ENCODE measurements at regions not wholly inside any gene's neighbourhood (a gene's known extent, or its start where the extent isn't known, plus 50 kb on each side); places are given as distances from the start of the nearest gene placed in this dataset.

DNA sequence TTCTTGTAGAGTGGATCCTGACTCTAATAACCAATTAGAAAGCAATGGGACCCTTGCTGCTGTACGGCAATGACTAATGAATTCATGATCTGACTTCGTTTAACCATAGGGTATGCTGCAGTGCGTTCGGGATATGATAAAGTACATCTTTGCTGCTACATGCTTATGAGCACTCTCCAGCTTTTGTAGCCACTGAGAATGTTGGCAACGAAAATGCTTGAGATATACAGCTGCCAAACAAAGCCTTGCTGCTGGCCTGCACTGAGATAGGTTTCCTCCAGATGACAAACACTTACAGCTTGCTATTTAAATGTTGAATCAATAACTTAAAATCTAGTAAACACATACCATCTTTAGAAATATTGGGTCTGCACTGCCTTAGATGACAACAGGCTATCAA is 372.4 kb upstream of the SLC8A1 start:
- Histone ChIP-seq H3K9me3 (ENCODE audit: insufficient read depth, low read length) (no peaks in the 10 kb centered on the region), H4K20me1 (ENCODE audit: insufficient read depth, low read length) (no peaks in the 10 kb centered on the region), H3K4me2 (ENCODE audit: low read length) (no peak overlapping the region), H3K4me3 (ENCODE audit: low read length) (no peak overlapping the region), H2AFZ (ENCODE audit: low read depth, low read length) (no peak overlapping the region), H3K27ac (ENCODE audit: low read length) (no peak overlapping the region), H3K27me3 (ENCODE audit: low read depth, low read length) (no peaks in the 10 kb centered on the region), H3K79me2 (ENCODE audit: low read length) (no peaks in the 10 kb centered on the region), H3K4me1 (ENCODE audit: low read length) (no peaks in the 10 kb centered on the region), H3K9ac (ENCODE audit: low read length) (no peak overlapping the region), H3K36me3 (replicated peaks; ENCODE audit: low read depth, low read length) (no peaks in the 10 kb centered on the region)
- no peak for TF ChIP-seq EZH2phosphoT487 (IDR thresholded peaks at IDR 0.05; ENCODE audit: low read depth)
- TF ChIP-seq, protein P1, sequence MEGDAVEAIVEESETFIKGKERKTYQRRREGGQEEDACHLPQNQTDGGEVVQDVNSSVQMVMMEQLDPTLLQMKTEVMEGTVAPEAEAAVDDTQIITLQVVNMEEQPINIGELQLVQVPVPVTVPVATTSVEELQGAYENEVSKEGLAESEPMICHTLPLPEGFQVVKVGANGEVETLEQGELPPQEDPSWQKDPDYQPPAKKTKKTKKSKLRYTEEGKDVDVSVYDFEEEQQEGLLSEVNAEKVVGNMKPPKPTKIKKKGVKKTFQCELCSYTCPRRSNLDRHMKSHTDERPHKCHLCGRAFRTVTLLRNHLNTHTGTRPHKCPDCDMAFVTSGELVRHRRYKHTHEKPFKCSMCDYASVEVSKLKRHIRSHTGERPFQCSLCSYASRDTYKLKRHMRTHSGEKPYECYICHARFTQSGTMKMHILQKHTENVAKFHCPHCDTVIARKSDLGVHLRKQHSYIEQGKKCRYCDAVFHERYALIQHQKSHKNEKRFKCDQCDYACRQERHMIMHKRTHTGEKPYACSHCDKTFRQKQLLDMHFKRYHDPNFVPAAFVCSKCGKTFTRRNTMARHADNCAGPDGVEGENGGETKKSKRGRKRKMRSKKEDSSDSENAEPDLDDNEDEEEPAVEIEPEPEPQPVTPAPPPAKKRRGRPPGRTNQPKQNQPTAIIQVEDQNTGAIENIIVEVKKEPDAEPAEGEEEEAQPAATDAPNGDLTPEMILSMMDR (IDR thresholded peaks at IDR 0.05; ENCODE audit: low read depth, low read length) = no peak

DNA sequence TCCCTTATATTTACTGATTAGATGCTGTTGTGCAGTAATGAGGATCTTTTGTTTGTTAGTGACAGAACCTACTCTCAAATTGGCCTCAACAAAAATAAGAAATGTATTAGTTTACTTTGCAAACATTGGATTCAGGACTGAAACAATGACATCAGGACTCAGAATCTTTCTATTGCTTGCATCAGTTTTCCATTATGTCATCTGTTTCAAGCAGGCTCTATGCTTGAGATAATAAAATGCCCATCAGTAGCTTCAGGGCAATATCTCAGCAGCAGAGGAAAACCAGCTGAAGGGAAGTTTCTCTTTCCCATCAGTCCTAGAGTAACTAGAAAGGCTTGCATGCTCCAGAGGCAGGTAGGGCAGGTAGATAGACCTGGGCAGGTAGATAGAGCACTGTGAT is 375.5 kb upstream of the SLC8A1 start:
- H4K20me1 ChIP-seq (ENCODE audit: insufficient read depth, low read length) = no peaks in the 10 kb centered on the region
- H3K27ac ChIP-seq (ENCODE audit: low read length) = no peak overlapping the region
- H2AFZ ChIP-seq (ENCODE audit: low read depth, low read length) = no peak overlapping the region
- no peak overlapping the region for H3K9ac ChIP-seq (ENCODE audit: low read length)
- H3K4me1 ChIP-seq (ENCODE audit: low read length) = no peaks in the 10 kb centered on the region
- TF ChIP-seq EZH2phosphoT487 (IDR thresholded peaks at IDR 0.05; ENCODE audit: low read depth) = no peak
- TF ChIP-seq, protein P1 (IDR thresholded peaks at IDR 0.05; ENCODE audit: low read depth, low read length) = no peak
- H3K4me3 ChIP-seq (ENCODE audit: low read length) = no peak overlapping the region
- no peaks in the 10 kb centered on the region for H3K9me3 ChIP-seq (ENCODE audit: insufficient read depth, low read length)
- no peaks in the 10 kb centered on the region for H3K36me3 ChIP-seq (replicated peaks; ENCODE audit: low read depth, low read length)
- H3K27me3 ChIP-seq (ENCODE audit: low read depth, low read length) = no peaks in the 10 kb centered on the region
- no peak overlapping the region for H3K4me2 ChIP-seq (ENCODE audit: low read length)
- no peaks in the 10 kb centered on the region for H3K79me2 ChIP-seq (ENCODE audit: low read length)

DNA sequence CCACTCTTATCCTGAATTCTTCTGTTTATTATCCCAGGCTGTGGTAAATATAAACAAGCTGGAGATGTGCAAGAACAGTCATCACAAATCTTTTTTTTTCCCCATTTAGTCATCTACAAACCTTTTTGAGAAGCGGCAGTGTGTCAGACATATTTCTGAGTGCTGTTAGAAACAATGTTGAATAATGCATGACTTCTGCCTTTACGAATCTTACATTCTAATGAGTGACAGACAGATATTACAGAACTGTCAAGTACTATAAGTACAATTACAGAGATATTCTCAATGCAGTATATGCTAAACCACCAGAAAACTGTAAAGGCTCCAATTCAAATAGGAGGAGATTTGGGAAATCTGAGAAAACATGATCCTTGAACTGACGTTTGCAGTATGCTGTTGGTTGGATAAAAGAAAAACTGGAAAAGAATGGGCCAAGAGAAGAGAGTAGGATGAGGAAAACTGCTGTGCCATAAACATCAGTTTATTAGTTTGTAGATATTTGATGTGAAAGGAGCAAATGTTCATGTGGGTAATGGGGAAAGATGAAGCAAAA is 379.5 kb upstream of the SLC8A1 start:
- Histone ChIP-seq H2AFZ (ENCODE audit: low read depth, low read length) (no peak overlapping the region), H3K9ac (ENCODE audit: low read length) (no peak overlapping the region), H3K36me3 (replicated peaks; ENCODE audit: low read depth, low read length) (no peaks in the 10 kb centered on the region), H3K9me3 (ENCODE audit: insufficient read depth, low read length) (no peaks in the 10 kb centered on the region), H4K20me1 (ENCODE audit: insufficient read depth, low read length) (no peaks in the 10 kb centered on the region), H3K4me3 (ENCODE audit: low read length) (no peak overlapping the region), H3K79me2 (ENCODE audit: low read length) (no peaks in the 10 kb centered on the region), H3K4me2 (ENCODE audit: low read length) (no peak overlapping the region), H3K27me3 (ENCODE audit: low read depth, low read length) (no peaks in the 10 kb centered on the region), H3K27ac (ENCODE audit: low read length) (no peak overlapping the region), H3K4me1 (ENCODE audit: low read length) (no peaks in the 10 kb centered on the region)
- TF ChIP-seq, protein P1 (IDR thresholded peaks at IDR 0.05; ENCODE audit: low read depth, low read length) = no peak
- no peak for TF ChIP-seq EZH2phosphoT487 (IDR thresholded peaks at IDR 0.05; ENCODE audit: low read depth)

DNA sequence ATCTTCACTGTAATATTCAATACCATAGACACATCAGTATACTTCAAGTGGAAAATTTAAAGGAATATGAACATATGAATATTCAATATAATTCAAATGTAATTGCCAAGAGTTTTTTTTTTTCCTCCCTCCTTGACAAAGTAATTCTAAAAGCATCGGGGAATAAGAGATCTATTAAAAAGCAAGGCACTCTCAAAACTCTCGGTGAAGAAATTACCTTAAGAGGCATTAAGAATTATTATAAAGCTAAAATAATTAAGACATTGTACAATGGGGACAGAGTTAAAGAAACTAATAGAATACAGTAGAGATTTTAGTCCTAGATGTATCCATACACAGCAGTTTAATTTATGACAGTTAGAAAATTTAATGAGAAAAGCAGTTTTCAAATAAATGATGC is 390.0 kb upstream of the SLC8A1 start:
- no peaks in the 10 kb centered on the region for H3K36me3 ChIP-seq (replicated peaks; ENCODE audit: low read depth, low read length)
- H3K4me1 ChIP-seq (ENCODE audit: low read length) = no peaks in the 10 kb centered on the region
- no peaks in the 10 kb centered on the region for H4K20me1 ChIP-seq (ENCODE audit: insufficient read depth, low read length)
- H3K9me3 ChIP-seq (ENCODE audit: insufficient read depth, low read length) = no peaks in the 10 kb centered on the region
- H3K9ac ChIP-seq (ENCODE audit: low read length) = no peak overlapping the region
- TF ChIP-seq EZH2phosphoT487 (IDR thresholded peaks at IDR 0.05; ENCODE audit: low read depth) = no peak
- TF ChIP-seq, protein P1 (IDR thresholded peaks at IDR 0.05; ENCODE audit: low read depth, low read length) = no peak
- H3K27ac ChIP-seq (ENCODE audit: low read length) = no peak overlapping the region
- H3K27me3 ChIP-seq (ENCODE audit: low read depth, low read length) = no peaks in the 10 kb centered on the region
- H3K4me3 ChIP-seq (ENCODE audit: low read length) = no peak overlapping the region
- H3K79me2 ChIP-seq (ENCODE audit: low read length) = no peaks in the 10 kb centered on the region
- H2AFZ ChIP-seq (ENCODE audit: low read depth, low read length) = no peak overlapping the region
- no peak overlapping the region for H3K4me2 ChIP-seq (ENCODE audit: low read length)
